GM10248 (cell line): ENCODE measurements at regions not wholly inside any gene's neighbourhood (a gene's known extent, or its start where the extent isn't known, plus 50 kb on each side); places are given as distances from the start of the nearest gene placed in this dataset.

Experiments used
- CTCF ChIA-PET: fragments of 300-600 bp; sonication (Branson Sonifier 250); formaldehyde crosslinking; extraction: SDS; loops from one replicate; lab custom pipeline; 2021; ENCODE audit warnings: antibody characterized with exemption; lab: Yijun Ruan, JAX
- POLR2A ChIA-PET: fragments of 350-650 bp; sonication (Branson Sonifier 250); formaldehyde crosslinking; extraction: SDS; loops from one replicate; lab custom pipeline; 2020; ENCODE audit warnings: antibody characterized with exemption; lab: Yijun Ruan, JAX
- DNase-seq: peaks from one replicate; pipeline ENCODE4 v3.0.0; 2012; ENCODE audit errors: extremely low spot score
- TF ChIP-seq, protein P1 (sequence below): IDR thresholded peaks from 2 replicates; pipeline ENCODE4 v1.5.1; 2012; ENCODE audit warnings: mild to moderate bottlenecking, low read depth; ENCODE audit errors: extremely low read depth, missing control alignments, control extremely low read depth

GRCh38 chr15:24879492-24879891, 75.3 kb upstream of the SNRPN start:
- ChIA-PET POLR2A (no interaction called here), CTCF (no interaction called here)
- no peak for DNase-seq
- TF ChIP-seq, protein P1, sequence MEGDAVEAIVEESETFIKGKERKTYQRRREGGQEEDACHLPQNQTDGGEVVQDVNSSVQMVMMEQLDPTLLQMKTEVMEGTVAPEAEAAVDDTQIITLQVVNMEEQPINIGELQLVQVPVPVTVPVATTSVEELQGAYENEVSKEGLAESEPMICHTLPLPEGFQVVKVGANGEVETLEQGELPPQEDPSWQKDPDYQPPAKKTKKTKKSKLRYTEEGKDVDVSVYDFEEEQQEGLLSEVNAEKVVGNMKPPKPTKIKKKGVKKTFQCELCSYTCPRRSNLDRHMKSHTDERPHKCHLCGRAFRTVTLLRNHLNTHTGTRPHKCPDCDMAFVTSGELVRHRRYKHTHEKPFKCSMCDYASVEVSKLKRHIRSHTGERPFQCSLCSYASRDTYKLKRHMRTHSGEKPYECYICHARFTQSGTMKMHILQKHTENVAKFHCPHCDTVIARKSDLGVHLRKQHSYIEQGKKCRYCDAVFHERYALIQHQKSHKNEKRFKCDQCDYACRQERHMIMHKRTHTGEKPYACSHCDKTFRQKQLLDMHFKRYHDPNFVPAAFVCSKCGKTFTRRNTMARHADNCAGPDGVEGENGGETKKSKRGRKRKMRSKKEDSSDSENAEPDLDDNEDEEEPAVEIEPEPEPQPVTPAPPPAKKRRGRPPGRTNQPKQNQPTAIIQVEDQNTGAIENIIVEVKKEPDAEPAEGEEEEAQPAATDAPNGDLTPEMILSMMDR, result no peak

- POLR2A ChIA-PET, result no interaction called here
These were observed 74.1 kb upstream of the SNRPN start for GRCh38 chr15:24880663-24881062.

DNA sequence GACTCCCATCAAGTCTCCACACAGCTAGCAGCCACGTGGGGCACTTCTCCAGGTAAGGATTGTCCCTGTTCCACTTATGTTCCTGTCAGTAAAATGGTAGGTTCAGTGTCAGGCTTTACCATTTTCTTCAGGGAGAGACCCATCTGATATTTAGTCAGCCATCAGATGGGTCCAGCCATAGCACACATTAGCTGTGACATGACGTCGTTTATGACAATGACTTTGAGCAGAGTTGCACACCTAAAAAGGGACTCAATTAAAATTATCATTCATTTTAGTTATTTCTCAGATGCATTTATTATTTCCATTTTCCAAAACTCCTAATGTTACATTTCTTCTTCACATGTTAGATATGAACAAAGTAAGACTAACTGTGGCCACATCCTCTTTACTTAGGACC, 68.2 kb upstream of the SNRPN start:
- ChIA-PET POLR2A (no interaction called here), CTCF (no interaction called here)
- TF ChIP-seq, protein P1, result no peak
- no peak for DNase-seq

More at GRCh38 chr15:24880663-24881062, 74.1 kb upstream of the SNRPN start:
- TF ChIP-seq, protein P1, result no peak
- DNase-seq, result no peak
- CTCF ChIA-PET, result no interaction called here

- no peak for DNase-seq
- ChIA-PET POLR2A (no interaction called here), CTCF (no interaction called here)
These were observed 56.0 kb upstream of the SNRPN start for GRCh38 chr15:24898715-24899272.

GRCh38 chr15:24899367-24899766, 55.4 kb upstream of the SNRPN start:
- no peak for DNase-seq
- POLR2A ChIA-PET, result no interaction called here
- CTCF ChIA-PET, result no interaction called here
- TF ChIP-seq, protein P1, result no peak

More at GRCh38 chr15:24898715-24899272, 56.0 kb upstream of the SNRPN start:
- TF ChIP-seq, protein P1, result no peak

GRCh38 chr15:24899795-24900194, 55.0 kb upstream of the SNRPN start:
- ChIA-PET POLR2A (no interaction called here), CTCF (no interaction called here)
- DNase-seq, result no peak
- TF ChIP-seq, protein P1, result no peak
